Endothelial cell (in vitro differentiated cells): ENCODE measurements at regions not wholly inside any gene's neighbourhood (a gene's known extent, or its start where the extent isn't known, plus 50 kb on each side); places are given as distances from the start of the nearest gene placed in this dataset.
"Not testable (repeated sequence)": the region's sequence is repeated elsewhere in the genome, so short reads cannot be mapped to it uniquely, and the experiment has no call there.

Experiments
- DNase-seq: peaks from one replicate; pipeline ENCODE4 v3.0.0; 2021; ENCODE audit warnings: low spot score
- H3K27ac Mint-ChIP-seq: one replicate; pipeline ENCODE4 v1.8.0; 2021; ENCODE audit warnings: mixed read lengths, inconsistent platforms; ENCODE audit not compliant: unreplicated experiment
- H3K27me3 Mint-ChIP-seq: one replicate; pipeline ENCODE4 v1.8.0; 2021; ENCODE audit warnings: mild to moderate bottlenecking, moderate library complexity, mixed read lengths, inconsistent platforms; ENCODE audit not compliant: unreplicated experiment
- H3K36me3 Mint-ChIP-seq: one replicate; pipeline ENCODE4 v1.8.0; 2021; ENCODE audit warnings: mild to moderate bottlenecking, low read depth, mixed read lengths, inconsistent platforms; ENCODE audit not compliant: unreplicated experiment
- H3K4me1 Mint-ChIP-seq: one replicate; pipeline ENCODE4 v1.8.0; 2021; ENCODE audit warnings: mild to moderate bottlenecking, mixed read lengths, inconsistent platforms; ENCODE audit not compliant: unreplicated experiment
- H3K4me3 Mint-ChIP-seq: one replicate; pipeline ENCODE4 v1.8.0; 2021; ENCODE audit warnings: mild to moderate bottlenecking, mixed read lengths, inconsistent platforms; ENCODE audit not compliant: unreplicated experiment
- H3K9me3 Mint-ChIP-seq: one replicate; pipeline ENCODE4 v1.8.0; 2021; ENCODE audit warnings: mixed read lengths, inconsistent platforms; ENCODE audit not compliant: unreplicated experiment
- TF ChIP-seq, protein P1 (sequence below): fragments of 200-600 bp; sonication (generic); IDR thresholded peaks from one replicate; pipeline ENCODE4 v1.5.0; 2021; ENCODE audit warnings: antibody characterized with exemption; ENCODE audit not compliant: unreplicated experiment

DNA sequence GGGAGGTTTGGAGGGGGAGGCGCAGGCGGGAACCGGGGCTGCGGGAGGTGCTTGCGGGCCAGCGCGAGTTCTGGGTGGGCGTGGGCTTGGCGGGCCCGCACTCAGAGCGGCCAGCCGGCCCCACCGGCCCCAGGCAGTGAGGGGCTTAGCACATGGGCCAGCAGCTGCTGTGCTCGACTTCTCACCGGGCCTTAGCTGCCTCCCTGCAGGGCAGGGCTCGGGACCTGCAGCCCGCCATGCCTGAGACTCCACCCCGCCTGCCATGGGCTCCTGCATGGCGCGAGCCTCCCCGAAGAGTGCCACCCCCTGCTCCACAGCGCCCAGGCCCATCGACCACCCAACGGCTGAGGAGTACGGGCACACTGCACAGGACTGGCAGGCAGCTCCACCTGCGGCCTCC is 98.6 kb upstream of the IGF1R start:
- Mint-ChIP-seq H3K36me3 (no peaks in the 10 kb centered on the region), H3K4me3 (no peak overlapping the region), H3K27ac (no peak overlapping the region), H3K4me1 (peaks cover 4% of the 10 kb centered on the region), H3K9me3 (no peaks in the 10 kb centered on the region), H3K27me3 (peaks cover 13% of the 10 kb centered on the region)
- TF ChIP-seq, protein P1, sequence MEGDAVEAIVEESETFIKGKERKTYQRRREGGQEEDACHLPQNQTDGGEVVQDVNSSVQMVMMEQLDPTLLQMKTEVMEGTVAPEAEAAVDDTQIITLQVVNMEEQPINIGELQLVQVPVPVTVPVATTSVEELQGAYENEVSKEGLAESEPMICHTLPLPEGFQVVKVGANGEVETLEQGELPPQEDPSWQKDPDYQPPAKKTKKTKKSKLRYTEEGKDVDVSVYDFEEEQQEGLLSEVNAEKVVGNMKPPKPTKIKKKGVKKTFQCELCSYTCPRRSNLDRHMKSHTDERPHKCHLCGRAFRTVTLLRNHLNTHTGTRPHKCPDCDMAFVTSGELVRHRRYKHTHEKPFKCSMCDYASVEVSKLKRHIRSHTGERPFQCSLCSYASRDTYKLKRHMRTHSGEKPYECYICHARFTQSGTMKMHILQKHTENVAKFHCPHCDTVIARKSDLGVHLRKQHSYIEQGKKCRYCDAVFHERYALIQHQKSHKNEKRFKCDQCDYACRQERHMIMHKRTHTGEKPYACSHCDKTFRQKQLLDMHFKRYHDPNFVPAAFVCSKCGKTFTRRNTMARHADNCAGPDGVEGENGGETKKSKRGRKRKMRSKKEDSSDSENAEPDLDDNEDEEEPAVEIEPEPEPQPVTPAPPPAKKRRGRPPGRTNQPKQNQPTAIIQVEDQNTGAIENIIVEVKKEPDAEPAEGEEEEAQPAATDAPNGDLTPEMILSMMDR, result no peak
- DNase-seq, result no peak

GRCh38 chr15:98550363-98550762 is 98.0 kb upstream of the IGF1R start:
- H3K27me3 Mint-ChIP-seq, result peaks cover 11% of the 10 kb centered on the region
- H3K36me3 Mint-ChIP-seq, H3K27ac Mint-ChIP-seq, H3K9me3 Mint-ChIP-seq, H3K4me3 Mint-ChIP-seq, DNase-seq, H3K4me1 Mint-ChIP-seq: not testable (repeated sequence)

GRCh38 chr15:98551936-98552562 is 96.3 kb upstream of the IGF1R start:
- TF ChIP-seq, protein P1, result no peak
- H3K27me3 Mint-ChIP-seq, result peaks cover 7% of the 10 kb centered on the region
- H3K4me1 Mint-ChIP-seq, result peaks cover 4% of the 10 kb centered on the region
- no peak overlapping the region for H3K27ac Mint-ChIP-seq
- no peak for DNase-seq
- H3K36me3 Mint-ChIP-seq, result no peaks in the 10 kb centered on the region
- no peaks in the 10 kb centered on the region for H3K9me3 Mint-ChIP-seq
- H3K4me3 Mint-ChIP-seq, result no peak overlapping the region

- Mint-ChIP-seq H3K4me3 (no peak overlapping the region), H3K27ac (no peak overlapping the region), H3K27me3 (peaks cover 4% of the 10 kb centered on the region), H3K4me1 (no peaks in the 10 kb centered on the region), H3K9me3 (no peaks in the 10 kb centered on the region), H3K36me3 (no peaks in the 10 kb centered on the region)
- TF ChIP-seq, protein P1, result no peak
- no peak for DNase-seq
Observed at GRCh38 chr15:98554272-98555172, 93.8 kb upstream of the IGF1R start.

GRCh38 chr15:98555173-98555515 is 93.2 kb upstream of the IGF1R start:
- Mint-ChIP-seq H3K9me3 (no peaks in the 10 kb centered on the region), H3K36me3 (no peaks in the 10 kb centered on the region), H3K27me3 (peaks cover 4% of the 10 kb centered on the region), H3K4me3 (no peak overlapping the region), H3K4me1 (no peaks in the 10 kb centered on the region), H3K27ac (no peak overlapping the region)
- no peak for DNase-seq
- TF ChIP-seq, protein P1, result no peak
